IMR-90 (cell line): ENCODE measurements at regions not wholly inside any gene's neighbourhood (a gene's known extent, or its start where the extent isn't known, plus 50 kb on each side); places are given as distances from the start of the nearest gene placed in this dataset.
A peak's percentile ranks its signal among the peaks of the same experiment; 100 is the strongest.

ENCODE experiments used
- ATAC-seq: fragments of 200-7000 bp; cut with Tn5 transposase; 2 replicates; pipeline ENCODE4 v1.9.1; 2020; ENCODE audit warnings: low read depth, mild to moderate bottlenecking, moderate library complexity
- BruUV-seq: library from RNA; stranded (reverse); fragments of 400-500 nt; replicated peaks from 2 replicates; lab custom pipeline; 2021; lab: Mats Ljungman, UMichigan
- CTCF ChIA-PET: fragments of 300-600 bp; formaldehyde crosslinking; extraction: SDS; loops from one replicate; lab custom pipeline; 2021; ENCODE audit warnings: antibody characterized with exemption; lab: Yijun Ruan, JAX
- POLR2A ChIA-PET: fragments of 300-600 bp; sonication (Branson Sonifier 250); formaldehyde crosslinking; loops from one replicate; lab custom pipeline; 2022; ENCODE audit warnings: antibody characterized with exemption; ENCODE audit not compliant: unreplicated experiment; lab: Charles Lee
- DNase-seq: peaks from one replicate; pipeline ENCODE4 v3.0.0; 2013
- H2AFZ ChIP-seq: replicated peaks from 2 replicates; pipeline ENCODE3; 2013; ENCODE audit warnings: low read length, mild to moderate bottlenecking; ENCODE audit not compliant: poor library complexity
- H2AK5ac ChIP-seq: 2 replicates; pipeline ENCODE4 v1.6.1; 2013; ENCODE audit warnings: low read depth, low read length, inconsistent platforms
- H2AK9ac ChIP-seq: replicated peaks from 2 replicates; pipeline ENCODE3; 2013; ENCODE audit warnings: mild to moderate bottlenecking, low read depth, low read length, moderate library complexity; ENCODE audit not compliant: poor library complexity
- H2BK120ac ChIP-seq: 2 replicates; pipeline ENCODE4 v1.6.1; 2013; ENCODE audit warnings: low read depth, low read length, inconsistent platforms
- H2BK15ac ChIP-seq: 3 replicates; pipeline ENCODE4 v1.6.1; 2013; ENCODE audit warnings: low read depth, low read length, inconsistent platforms
- H2BK20ac ChIP-seq: 2 replicates; pipeline ENCODE4 v1.6.1; 2013; ENCODE audit warnings: low read depth, mild to moderate bottlenecking, inconsistent platforms, low read length, moderate library complexity
- H2BK5ac ChIP-seq: 2 replicates; pipeline ENCODE4 v1.6.1; 2013; ENCODE audit warnings: mild to moderate bottlenecking, low read depth, low read length, inconsistent platforms; ENCODE audit not compliant: poor library complexity, severe bottlenecking
- H3K14ac ChIP-seq: replicated peaks from 2 replicates; pipeline ENCODE4 v1.6.1; 2013; ENCODE audit warnings: low read depth, low read length, inconsistent platforms
- H3K18ac ChIP-seq: 2 replicates; pipeline ENCODE4 v1.6.1; 2013; ENCODE audit warnings: low read depth, low read length, control low read depth
- H3K23ac ChIP-seq: 2 replicates; pipeline ENCODE4 v1.6.1; 2013; ENCODE audit warnings: low read depth, low read length, inconsistent platforms
- H3K27ac ChIP-seq: 2 replicates; pipeline ENCODE4 v1.5.1; 2013; ENCODE audit warnings: mild to moderate bottlenecking, control low read depth, low read length; ENCODE audit not compliant: insufficient read depth
- H3K27me3 ChIP-seq: 2 replicates; pipeline ENCODE4 v1.6.1; 2013; ENCODE audit warnings: low read length; ENCODE audit not compliant: control insufficient read depth, insufficient read depth
- H3K36me3 ChIP-seq: 2 replicates; pipeline ENCODE4 v1.6.1; 2013; ENCODE audit warnings: low read length, mixed read lengths; ENCODE audit not compliant: control insufficient read depth, insufficient read depth
- H3K4ac ChIP-seq: 2 replicates; pipeline ENCODE4 v1.6.1; 2013; ENCODE audit warnings: low read depth, low read length, inconsistent platforms
- H3K4me1 ChIP-seq: 2 replicates; pipeline ENCODE4 v1.6.1; 2013; ENCODE audit warnings: low read length, mixed read lengths; ENCODE audit not compliant: control insufficient read depth, insufficient read depth
- H3K4me2 ChIP-seq: 2 replicates; pipeline ENCODE4 v1.6.1; 2013; ENCODE audit warnings: low read depth, mild to moderate bottlenecking, control low read depth, low read length, moderate library complexity
- H3K4me3 ChIP-seq: 2 replicates; pipeline ENCODE4 v1.5.1; 2013; ENCODE audit warnings: low read depth, mild to moderate bottlenecking, control low read depth, low read length, moderate library complexity; ENCODE audit not compliant: insufficient read depth
- H3K56ac ChIP-seq: 2 replicates; pipeline ENCODE4 v1.6.1; 2013; ENCODE audit warnings: low read length, inconsistent platforms; ENCODE audit not compliant: insufficient read depth; ENCODE audit errors: extremely low read depth
- H3K79me1 ChIP-seq, 2 experiments: 2 replicates each; pipeline ENCODE4 v1.6.1; 2013; ENCODE audit warnings: low read length in 2 of 2, inconsistent platforms in 1 of 2, low read depth in 1 of 2
- H3K9ac ChIP-seq: 2 replicates; pipeline ENCODE4 v1.6.1; 2013; ENCODE audit warnings: low read depth, low read length, control low read depth
- H3K9me1 ChIP-seq: 2 replicates; pipeline ENCODE4 v1.6.1; 2013; ENCODE audit warnings: low read length, inconsistent platforms; ENCODE audit not compliant: insufficient read depth
- H3K9me3 ChIP-seq: 2 replicates; pipeline ENCODE4 v1.6.1; 2013; ENCODE audit warnings: low read length; ENCODE audit not compliant: control insufficient read depth, insufficient read depth
- H4K20me1 ChIP-seq: 2 replicates; pipeline ENCODE4 v1.6.1; 2013; ENCODE audit warnings: low read length, inconsistent platforms; ENCODE audit not compliant: insufficient read depth
- H4K5ac ChIP-seq: 2 replicates; pipeline ENCODE4 v1.6.1; 2013; ENCODE audit warnings: mild to moderate bottlenecking, low read depth, low read length, control low read depth
- H4K8ac ChIP-seq, 2 experiments: 2 replicates each; pipeline ENCODE4 v1.6.1; 2013; ENCODE audit warnings: low read depth in 2 of 2, low read length in 2 of 2, control low read depth in 1 of 2, inconsistent platforms in 1 of 2
- H4K91ac ChIP-seq: 2 replicates; pipeline ENCODE4 v1.6.1; 2013; ENCODE audit warnings: low read depth, low read length, inconsistent platforms; ENCODE audit not compliant: insufficient read depth
- CEBPB ChIP-seq: IDR thresholded peaks from 2 replicates; pipeline ENCODE4 v1.6.1; 2012; ENCODE audit warnings: low read depth, low read length, improper control_type of control experiment
- FOS ChIP-seq: fragments of 150-350 bp; IDR thresholded peaks from 2 replicates; pipeline ENCODE4 v1.6.1; 2016; ENCODE audit warnings: low read depth, low read length
- MAZ ChIP-seq: IDR thresholded peaks from 2 replicates; pipeline ENCODE4 v1.6.1; 2012; ENCODE audit warnings: low read depth, mild to moderate bottlenecking, low read length, improper control_type of control experiment, moderate library complexity, borderline replicate concordance
- NFE2L2 ChIP-seq: fragments of 150-350 bp; IDR thresholded peaks from 2 replicates; pipeline ENCODE4 v1.6.1; 2016; ENCODE audit warnings: low read depth, mild to moderate bottlenecking, low read length
- WGBS, 2 experiments: methylation state at CpG; one replicate each; pipeline versions ENCODE4 v1.1.5 to v1.1.7; 2013; ENCODE audit warnings: missing lambda C conversion rate in 2 of 2; ENCODE audit not compliant: insufficient read length in 1 of 2; ENCODE audit errors: extremely low coverage in 2 of 2; 5-methylcytosine and 5-hydroxymethylcytosine counted together
- dilution Hi-C: fragments of 300-500 bp; cut with HindIII; formaldehyde crosslinking; loops from one replicate; pipeline ENCODE4 v1.14.3; 2018; ENCODE audit warnings: low sequenced_read_pairs; ENCODE audit not compliant: unreplicated experiment
- in situ Hi-C: fragments of 300-500 bp; cut with MboI; formaldehyde crosslinking; loops from 3 replicates; pipeline ENCODE4 v1.14.3; 2019; ENCODE audit warnings: low sequenced_read_pairs, inconsistent platforms, mixed read lengths
- intact Hi-C: fragments of 100-400 bp; cut with micrococcal nuclease; formaldehyde crosslinking; loops from 2 replicates; pipeline ENCODE4 v1.10.0; 2022

DNA sequence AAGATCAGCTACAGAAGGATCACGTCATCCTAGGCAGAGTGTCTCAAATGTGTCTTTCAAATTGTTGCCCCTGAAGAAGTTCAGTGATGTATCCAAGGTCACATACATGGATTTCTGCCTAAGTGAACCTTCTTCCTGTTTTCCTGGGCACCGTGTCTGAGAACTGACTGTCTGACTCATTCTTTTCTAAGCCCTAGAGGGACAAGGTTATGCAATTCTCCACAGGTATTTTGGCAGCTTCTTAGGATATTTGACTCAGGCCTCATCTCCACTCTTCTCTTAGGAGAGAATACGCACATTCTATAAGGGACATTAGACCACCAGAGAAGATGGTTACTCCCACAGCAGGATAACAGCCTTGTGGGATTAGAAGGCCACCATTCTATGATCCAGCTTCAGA, 391.9 kb upstream of the THBS1 start:
- peak overlapping the region; percentile 46; the same call in 1 of the 2 replicates for H3K4me2 ChIP-seq
- peak overlapping the region; percentile 86 for H2AK5ac ChIP-seq
- DNase-seq: peak; percentile 89
- TF ChIP-seq MAZ (no peak), FOS (peak; percentile 50; the same call in 1 of the 2 replicates), NFE2L2 (no peak), CEBPB (peak; percentile 95)
- ChIA-PET CTCF (interaction anchor here (0.5 to 1.8 kb wide), 3 partner anchors 17 to 90 kb away, joined by 3 to 6 read pairs (median 5); no protein-coding TSS in a partner anchor), POLR2A (interaction anchor here (1.1 kb wide), 1 partner anchor 392 kb away, joined by 3 read pairs; the partner anchor contains the start of gene THBS1)
- 83% methylated on average over 1 of the region's 3 CpGs; no CpG with 5 or more reads in 1 of the 2 experiments for WGBS, 2 experiments
- no peaks in the 10 kb centered on the region for H4K20me1 ChIP-seq
- peak overlapping the region; percentile 96 for H3K18ac ChIP-seq
- H2BK5ac ChIP-seq: peak overlapping the region; percentile 94
- peak overlapping the region; percentile 67 for H2BK20ac ChIP-seq
- peak overlapping the region; percentile 73; the same call in 1 of the 2 replicates for H3K14ac ChIP-seq
- H3K9ac ChIP-seq: no peak overlapping the region
- no peaks in the 10 kb centered on the region for H3K27me3 ChIP-seq
- peak overlapping the region; percentile 84 for H4K91ac ChIP-seq
- H3K36me3 ChIP-seq: no peaks in the 10 kb centered on the region
- no peak overlapping the region for H3K4me3 ChIP-seq
- H3K27ac ChIP-seq: peak overlapping the region; percentile 45; the same call in 1 of the 2 replicates
- peak overlapping the region; percentile 74 for H3K23ac ChIP-seq
- H3K79me1 ChIP-seq: peaks cover 5 to 21% of the 10 kb centered on the region in 2 experiments; a peak in 3 of 4 replicates
- H3K4ac ChIP-seq: peak overlapping the region; percentile 69
- intact Hi-C loops: no loop called here
- peak overlapping the region; percentile 90 for H4K5ac ChIP-seq
- no peak overlapping the region for H2AFZ ChIP-seq
- H2BK120ac ChIP-seq: peak overlapping the region; percentile 88
- peak overlapping the region; percentile 88; the same call in 1 of the 3 replicates for H2BK15ac ChIP-seq
- no TSS peak for BruUV-seq
- dilution Hi-C loops: no loop called here
- H3K9me3 ChIP-seq: no peaks in the 10 kb centered on the region
- H2AK9ac ChIP-seq: no peak overlapping the region
- peaks cover 14% of the 10 kb centered on the region for H3K9me1 ChIP-seq
- H3K56ac ChIP-seq: no peak overlapping the region
- peak overlapping the region; percentile 5 to 81 for H4K8ac ChIP-seq
- no peak; the same call in 1 of the 2 replicates for ATAC-seq
- peaks cover 23% of the 10 kb centered on the region for H3K4me1 ChIP-seq
- in situ Hi-C loops: no loop called here
